Mesothelial cell of epicardium (in vitro differentiated cells): ENCODE measurements at regions not wholly inside any gene's neighbourhood (a gene's known extent, or its start where the extent isn't known, plus 50 kb on each side); places are given as distances from the start of the nearest gene placed in this dataset.

Experiments
- DNase-seq, 2 experiments: peaks; one replicate each; pipeline ENCODE4 v3.0.0; 2021; ENCODE audit warnings: low spot score in 2 of 2; ENCODE audit not compliant: unreplicated experiment in 2 of 2
- H3K27ac Mint-ChIP-seq: 2 replicates; pipeline ENCODE4 v1.8.0; 2021; ENCODE audit warnings: mixed read lengths
- H3K27me3 Mint-ChIP-seq: 2 replicates; pipeline ENCODE4 v1.8.0; 2021; ENCODE audit warnings: low read depth, mixed read lengths
- H3K36me3 Mint-ChIP-seq: 2 replicates; pipeline ENCODE4 v1.8.0; 2021; ENCODE audit warnings: mixed read lengths
- H3K4me1 Mint-ChIP-seq: 2 replicates; pipeline ENCODE4 v1.8.0; 2021; ENCODE audit warnings: mixed read lengths
- H3K4me3 Mint-ChIP-seq: 2 replicates; pipeline ENCODE4 v1.8.0; 2021; ENCODE audit warnings: mild to moderate bottlenecking, moderate library complexity, mixed read lengths
- H3K9me3 Mint-ChIP-seq: 2 replicates; pipeline ENCODE4 v1.8.0; 2021; ENCODE audit warnings: mixed read lengths
- TF ChIP-seq, protein P1 (sequence below): fragments of 200-600 bp; sonication (generic); IDR thresholded peaks from one replicate; pipeline ENCODE4 v1.5.0; 2021; ENCODE audit warnings: antibody characterized with exemption; ENCODE audit not compliant: unreplicated experiment

DNA sequence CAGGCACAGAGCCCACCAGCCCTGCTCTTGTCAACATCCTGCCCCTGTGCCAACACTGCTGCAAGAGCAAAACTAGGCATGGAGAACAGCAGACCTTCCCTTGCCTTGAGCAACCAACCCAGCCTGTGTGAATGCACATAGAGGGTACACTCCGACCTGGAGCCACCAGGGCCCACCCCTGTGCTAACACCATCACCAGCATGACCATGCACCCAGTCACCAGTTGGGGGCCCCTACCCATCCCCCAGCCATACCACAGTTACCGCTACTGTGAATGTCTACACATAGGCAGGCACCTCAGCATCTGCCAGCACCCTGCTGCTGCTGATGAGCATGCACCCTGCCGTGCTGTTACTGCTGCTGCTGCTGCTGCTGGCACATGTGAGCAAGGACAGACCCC lies 301.9 kb upstream of the ST6GAL2 start:
- Mint-ChIP-seq H3K4me3 (no peak overlapping the region), H3K27me3 (peaks cover 12% of the 10 kb centered on the region), H3K9me3 (peaks cover 8% of the 10 kb centered on the region), H3K27ac (no peak overlapping the region), H3K4me1 (no peaks in the 10 kb centered on the region), H3K36me3 (no peaks in the 10 kb centered on the region)
- DNase-seq: no peak
- TF ChIP-seq, protein P1, sequence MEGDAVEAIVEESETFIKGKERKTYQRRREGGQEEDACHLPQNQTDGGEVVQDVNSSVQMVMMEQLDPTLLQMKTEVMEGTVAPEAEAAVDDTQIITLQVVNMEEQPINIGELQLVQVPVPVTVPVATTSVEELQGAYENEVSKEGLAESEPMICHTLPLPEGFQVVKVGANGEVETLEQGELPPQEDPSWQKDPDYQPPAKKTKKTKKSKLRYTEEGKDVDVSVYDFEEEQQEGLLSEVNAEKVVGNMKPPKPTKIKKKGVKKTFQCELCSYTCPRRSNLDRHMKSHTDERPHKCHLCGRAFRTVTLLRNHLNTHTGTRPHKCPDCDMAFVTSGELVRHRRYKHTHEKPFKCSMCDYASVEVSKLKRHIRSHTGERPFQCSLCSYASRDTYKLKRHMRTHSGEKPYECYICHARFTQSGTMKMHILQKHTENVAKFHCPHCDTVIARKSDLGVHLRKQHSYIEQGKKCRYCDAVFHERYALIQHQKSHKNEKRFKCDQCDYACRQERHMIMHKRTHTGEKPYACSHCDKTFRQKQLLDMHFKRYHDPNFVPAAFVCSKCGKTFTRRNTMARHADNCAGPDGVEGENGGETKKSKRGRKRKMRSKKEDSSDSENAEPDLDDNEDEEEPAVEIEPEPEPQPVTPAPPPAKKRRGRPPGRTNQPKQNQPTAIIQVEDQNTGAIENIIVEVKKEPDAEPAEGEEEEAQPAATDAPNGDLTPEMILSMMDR: no peak

DNA sequence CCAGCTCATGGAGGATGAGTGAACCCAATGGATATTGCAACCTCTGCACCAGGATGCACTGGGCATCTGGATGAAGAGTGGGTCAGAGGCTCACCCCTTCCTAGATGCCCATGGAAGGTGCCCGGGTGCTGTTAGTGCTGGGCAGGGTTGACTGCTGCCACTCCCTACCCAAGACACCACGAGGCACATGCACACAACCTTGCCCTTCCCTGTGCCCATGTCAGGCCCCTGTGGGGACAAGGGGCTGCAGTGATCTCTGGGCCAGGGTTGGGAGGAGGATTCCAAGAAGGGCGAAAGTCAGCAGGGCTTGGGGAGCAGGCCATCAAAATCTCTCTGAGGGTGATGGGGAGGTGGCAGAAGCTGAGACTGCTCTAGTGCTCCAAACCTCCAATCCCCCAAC lies 309.7 kb upstream of the ST6GAL2 start:
- no peaks in the 10 kb centered on the region for H3K9me3 Mint-ChIP-seq
- no peaks in the 10 kb centered on the region for H3K36me3 Mint-ChIP-seq
- no peak overlapping the region for H3K27ac Mint-ChIP-seq
- H3K4me3 Mint-ChIP-seq: no peak overlapping the region
- TF ChIP-seq, protein P1: no peak
- DNase-seq: no peak
- peaks cover 3% of the 10 kb centered on the region for H3K27me3 Mint-ChIP-seq
- no peaks in the 10 kb centered on the region for H3K4me1 Mint-ChIP-seq

DNA sequence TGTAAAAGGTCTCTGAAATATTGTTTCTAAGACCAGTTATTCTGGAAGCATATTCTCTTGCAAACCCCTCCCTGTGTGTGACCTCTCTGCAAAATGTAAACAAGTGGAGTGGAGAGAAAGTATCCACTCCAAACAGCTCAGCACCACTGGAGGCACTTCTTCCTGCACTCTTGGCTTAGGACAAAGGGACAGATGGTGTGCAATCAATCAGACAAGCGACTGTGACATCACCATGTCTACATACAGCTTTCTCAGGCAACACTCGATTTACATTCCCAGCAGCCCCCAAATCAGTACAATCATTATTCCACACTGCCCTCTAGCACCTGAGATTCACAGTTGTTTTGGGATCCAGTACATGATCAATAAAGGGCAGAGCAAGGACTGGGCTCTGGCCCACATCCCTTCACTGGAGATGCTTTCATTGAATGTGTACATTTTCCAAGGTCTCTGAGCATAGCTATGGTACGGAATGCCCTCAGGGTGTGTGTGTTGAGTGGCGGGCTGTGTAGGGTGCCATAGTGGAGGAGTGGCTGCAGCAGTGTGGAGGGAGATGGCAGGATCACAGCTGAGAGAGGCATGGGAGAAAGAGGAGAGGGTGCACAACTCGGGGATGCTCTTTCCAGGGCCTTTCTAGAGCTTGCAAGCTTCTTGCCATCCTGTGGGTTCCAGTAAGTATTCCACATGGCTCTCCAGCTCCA lies 311.8 kb upstream of the ST6GAL2 start:
- Mint-ChIP-seq H3K27me3 (no peaks in the 10 kb centered on the region), H3K27ac (no peak overlapping the region), H3K4me3 (no peak overlapping the region), H3K36me3 (no peaks in the 10 kb centered on the region), H3K4me1 (peaks cover 3% of the 10 kb centered on the region), H3K9me3 (no peaks in the 10 kb centered on the region)
- TF ChIP-seq, protein P1: no peak
- DNase-seq: no peak

DNA sequence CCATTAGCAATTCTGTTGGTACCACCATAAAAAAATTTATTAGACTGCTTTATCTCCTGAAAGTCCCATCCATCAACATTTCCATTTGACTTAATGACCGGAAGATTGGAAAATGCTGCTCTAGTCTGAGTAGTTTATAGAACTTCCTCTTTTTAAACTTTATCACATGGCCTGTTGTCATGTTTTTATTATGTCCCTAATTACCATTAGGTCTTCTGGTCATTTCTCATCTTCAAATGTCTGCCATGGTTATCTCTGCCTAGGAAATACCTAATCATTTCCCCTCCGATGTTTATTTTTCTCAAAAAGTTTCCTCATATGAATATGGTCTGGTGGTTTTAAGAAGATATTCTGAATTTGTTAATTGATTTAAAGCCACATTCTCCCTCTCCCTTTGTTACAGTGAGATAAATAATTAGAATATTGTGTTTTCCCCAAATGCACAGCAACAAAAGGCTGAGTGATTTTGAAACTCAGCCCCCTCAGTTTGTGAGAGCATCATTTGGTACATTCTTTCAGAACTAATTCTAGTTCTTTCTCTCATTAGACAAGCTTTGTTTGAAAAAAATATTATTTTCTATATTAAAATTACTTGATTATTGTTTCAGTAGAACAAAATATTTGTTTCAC lies 317.1 kb upstream of the ST6GAL2 start:
- Mint-ChIP-seq H3K4me3 (no peak overlapping the region), H3K36me3 (no peaks in the 10 kb centered on the region), H3K4me1 (peaks cover 8% of the 10 kb centered on the region), H3K9me3 (no peaks in the 10 kb centered on the region), H3K27me3 (peaks cover 11% of the 10 kb centered on the region), H3K27ac (no peak overlapping the region)
- TF ChIP-seq, protein P1: no peak
- no peak for DNase-seq

DNA sequence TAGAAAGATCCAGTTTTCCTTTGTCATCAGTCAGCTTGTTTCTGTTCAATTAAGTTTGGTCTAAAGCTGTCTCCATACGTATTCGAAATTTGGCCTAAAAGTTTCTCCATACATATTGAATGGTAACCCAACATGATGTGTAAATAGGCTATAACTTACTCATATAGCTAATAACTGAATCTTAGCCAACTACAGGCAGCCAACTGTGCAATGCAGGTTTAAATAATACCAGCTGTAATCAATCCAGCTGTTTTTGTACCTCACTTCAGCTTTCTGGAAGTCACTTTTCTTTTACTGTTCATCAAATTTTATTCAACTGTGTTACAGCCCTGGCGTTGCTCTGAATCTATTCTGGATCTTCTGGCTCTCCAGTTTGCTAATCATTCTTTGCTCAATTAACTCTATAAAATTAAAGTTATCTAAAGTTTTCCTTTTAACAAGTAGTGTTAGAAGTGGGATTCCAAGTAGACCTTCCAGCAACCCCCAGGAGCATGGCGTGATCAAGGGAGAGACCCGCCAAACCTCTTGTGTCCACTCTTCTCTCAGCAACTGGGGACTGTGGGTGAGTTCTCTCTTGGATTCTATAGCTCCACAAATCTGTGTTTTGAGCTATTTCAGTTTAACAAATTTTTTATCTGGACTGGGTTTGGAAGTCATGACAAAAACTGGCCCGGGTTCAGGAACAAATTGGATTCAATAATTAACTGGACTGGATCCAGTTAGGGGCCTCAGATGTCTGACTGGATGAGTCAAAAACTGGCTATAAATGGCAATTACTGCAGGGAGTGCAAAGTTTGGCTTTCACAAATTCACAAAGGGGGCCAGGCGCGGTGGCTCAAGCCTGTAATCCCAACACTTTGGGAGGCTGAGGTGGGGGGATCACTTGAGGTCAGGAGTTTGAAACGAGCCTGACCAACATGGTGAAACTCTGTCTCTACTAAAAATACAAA lies 329.7 kb upstream of the ST6GAL2 start:
- Mint-ChIP-seq H3K9me3 (no peaks in the 10 kb centered on the region), H3K4me3 (no peak overlapping the region), H3K27ac (no peak overlapping the region), H3K36me3 (no peaks in the 10 kb centered on the region), H3K27me3 (peaks cover 9% of the 10 kb centered on the region), H3K4me1 (no peaks in the 10 kb centered on the region)
- TF ChIP-seq, protein P1: no peak
- no peak for DNase-seq
